ENCODE measurements at regions not wholly inside any gene's neighbourhood (a gene's known extent, or its start where the extent isn't known, plus 50 kb on each side); places are given as distances from the start of the nearest gene placed in this dataset.
"Not testable (repeated sequence)": the region's sequence is repeated elsewhere in the genome, so short reads cannot be mapped to it uniquely, and the experiment has no call there.

DNA sequence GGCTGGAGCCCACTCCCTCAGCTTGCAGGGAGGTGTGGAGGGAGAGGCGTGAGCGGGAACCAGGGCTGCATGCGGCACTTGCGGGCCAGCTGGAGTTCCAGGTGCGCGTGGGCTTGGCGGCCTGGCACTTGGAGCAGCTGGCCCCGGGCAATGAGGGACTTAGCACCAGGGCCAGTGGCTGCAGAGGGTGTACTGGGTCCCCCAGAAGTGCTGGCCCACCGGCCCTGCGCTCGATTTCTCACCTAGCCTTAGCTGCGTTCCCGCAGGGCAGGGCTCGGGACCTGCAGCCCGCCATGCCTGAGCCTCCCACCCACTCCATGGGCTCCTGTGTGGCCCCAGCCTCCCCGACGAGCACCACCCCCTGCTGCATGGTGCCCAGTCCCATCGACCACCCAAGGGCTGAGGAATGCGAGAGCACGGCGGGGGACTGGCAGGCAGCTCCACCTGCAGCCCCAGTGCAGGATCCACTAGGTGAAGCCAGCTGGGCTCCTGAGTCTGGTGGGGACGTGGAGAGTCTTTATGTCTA lies 584.1 kb upstream of the PTPRD start:
- TF ChIP-seq, protein P1, sequence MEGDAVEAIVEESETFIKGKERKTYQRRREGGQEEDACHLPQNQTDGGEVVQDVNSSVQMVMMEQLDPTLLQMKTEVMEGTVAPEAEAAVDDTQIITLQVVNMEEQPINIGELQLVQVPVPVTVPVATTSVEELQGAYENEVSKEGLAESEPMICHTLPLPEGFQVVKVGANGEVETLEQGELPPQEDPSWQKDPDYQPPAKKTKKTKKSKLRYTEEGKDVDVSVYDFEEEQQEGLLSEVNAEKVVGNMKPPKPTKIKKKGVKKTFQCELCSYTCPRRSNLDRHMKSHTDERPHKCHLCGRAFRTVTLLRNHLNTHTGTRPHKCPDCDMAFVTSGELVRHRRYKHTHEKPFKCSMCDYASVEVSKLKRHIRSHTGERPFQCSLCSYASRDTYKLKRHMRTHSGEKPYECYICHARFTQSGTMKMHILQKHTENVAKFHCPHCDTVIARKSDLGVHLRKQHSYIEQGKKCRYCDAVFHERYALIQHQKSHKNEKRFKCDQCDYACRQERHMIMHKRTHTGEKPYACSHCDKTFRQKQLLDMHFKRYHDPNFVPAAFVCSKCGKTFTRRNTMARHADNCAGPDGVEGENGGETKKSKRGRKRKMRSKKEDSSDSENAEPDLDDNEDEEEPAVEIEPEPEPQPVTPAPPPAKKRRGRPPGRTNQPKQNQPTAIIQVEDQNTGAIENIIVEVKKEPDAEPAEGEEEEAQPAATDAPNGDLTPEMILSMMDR (IDR thresholded peaks at IDR 0.05; ENCODE audit: borderline replicate concordance, extremely low read depth, low read length, poor library complexity, severe bottlenecking), result not testable (repeated sequence)
- TF ChIP-seq EZH2 (IDR thresholded peaks at IDR 0.05; ENCODE audit: borderline replicate concordance, low read depth, low read length, severe bottlenecking), result not testable (repeated sequence)
